OCI-LY1 (cell line): ENCODE measurements at regions not wholly inside any gene's neighbourhood (a gene's known extent, or its start where the extent isn't known, plus 50 kb on each side); places are given as distances from the start of the nearest gene placed in this dataset.

Experiments used
- CTCF ChIP-seq: fragments of 200-600 bp; sonication (generic), shearing (Covaris generic); IDR thresholded peaks from 2 replicates; pipeline ENCODE4 v1.5.1; 2017; ENCODE audit warnings: mild to moderate bottlenecking, antibody characterized with exemption, low read length, moderate library complexity, mixed read lengths
- EZH2 ChIP-seq: fragments of 200-600 bp; sonication (generic), shearing (Covaris generic); IDR thresholded peaks from 2 replicates; pipeline ENCODE4 v1.8.0; 2017; ENCODE audit warnings: borderline replicate concordance, mixed run types, mild to moderate bottlenecking, antibody characterized with exemption, low read length, moderate library complexity, mixed read lengths

- TF ChIP-seq CTCF (no peak), EZH2 (no peak)
These were observed 121.3 kb upstream of the GULP1 start for GRCh38 chr2:188170356-188170755.
